ENCODE measurements at regions not wholly inside any gene's neighbourhood (a gene's known extent, or its start where the extent isn't known, plus 50 kb on each side); places are given as distances from the start of the nearest gene placed in this dataset.

DNA sequence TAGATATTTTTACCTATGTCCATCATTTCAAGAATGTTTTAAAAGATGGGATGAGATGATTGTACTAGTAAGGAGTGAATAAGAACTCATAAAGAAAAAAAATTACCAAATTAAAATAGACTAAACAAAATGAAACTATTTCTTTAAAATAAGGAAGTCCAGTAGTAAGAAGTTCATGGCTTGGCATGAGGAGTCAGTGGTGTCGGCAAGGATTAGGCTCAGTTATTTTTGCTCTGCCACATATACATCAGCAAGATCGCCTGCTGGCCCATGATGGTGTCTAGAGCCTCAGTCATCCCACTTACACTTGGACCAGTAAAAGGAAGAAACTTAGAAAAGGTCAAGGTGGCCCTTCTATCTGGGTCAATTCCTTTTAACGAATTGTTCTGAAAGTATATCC, 300.9 kb upstream of the SLC8A1 start:
- DNase-seq (no peak), ATAC-seq (no peak)
- no peaks in the 10 kb centered on the region for H3K36me3 Mint-ChIP-seq (ENCODE audit: low read depth)
- no peak overlapping the region for H3K27ac Mint-ChIP-seq
- H3K4me1 Mint-ChIP-seq, result no peaks in the 10 kb centered on the region
- H3K9me3 Mint-ChIP-seq, result no peaks in the 10 kb centered on the region
- H3K4me3 Mint-ChIP-seq, result no peak overlapping the region
- no peaks in the 10 kb centered on the region for H3K27me3 Mint-ChIP-seq

DNA sequence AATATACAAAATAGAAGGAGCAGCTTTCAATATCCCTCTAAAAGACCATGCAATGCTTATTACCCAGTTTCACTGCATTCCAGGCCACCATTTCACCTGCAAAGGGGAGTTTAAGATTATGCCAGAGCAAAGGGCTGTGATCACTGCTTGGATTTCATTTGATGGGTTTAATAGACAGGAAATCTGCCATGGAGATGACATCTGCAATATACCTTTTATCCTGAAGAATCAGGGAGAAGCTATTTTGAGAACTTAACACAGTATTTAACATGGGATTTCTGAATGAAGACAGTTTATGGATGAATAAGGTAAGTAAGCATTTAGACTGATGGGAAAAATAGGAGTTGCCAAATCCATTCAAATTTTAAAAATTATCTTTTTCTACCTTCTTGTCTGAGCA, 303.0 kb upstream of the SLC8A1 start:
- H3K27me3 Mint-ChIP-seq, result no peaks in the 10 kb centered on the region
- no peaks in the 10 kb centered on the region for H3K4me1 Mint-ChIP-seq
- H3K36me3 Mint-ChIP-seq (ENCODE audit: low read depth), result no peaks in the 10 kb centered on the region
- H3K9me3 Mint-ChIP-seq, result no peaks in the 10 kb centered on the region
- no peak overlapping the region for H3K4me3 Mint-ChIP-seq
- DNase-seq, result no peak
- ATAC-seq, result no peak
- no peak overlapping the region for H3K27ac Mint-ChIP-seq

DNA sequence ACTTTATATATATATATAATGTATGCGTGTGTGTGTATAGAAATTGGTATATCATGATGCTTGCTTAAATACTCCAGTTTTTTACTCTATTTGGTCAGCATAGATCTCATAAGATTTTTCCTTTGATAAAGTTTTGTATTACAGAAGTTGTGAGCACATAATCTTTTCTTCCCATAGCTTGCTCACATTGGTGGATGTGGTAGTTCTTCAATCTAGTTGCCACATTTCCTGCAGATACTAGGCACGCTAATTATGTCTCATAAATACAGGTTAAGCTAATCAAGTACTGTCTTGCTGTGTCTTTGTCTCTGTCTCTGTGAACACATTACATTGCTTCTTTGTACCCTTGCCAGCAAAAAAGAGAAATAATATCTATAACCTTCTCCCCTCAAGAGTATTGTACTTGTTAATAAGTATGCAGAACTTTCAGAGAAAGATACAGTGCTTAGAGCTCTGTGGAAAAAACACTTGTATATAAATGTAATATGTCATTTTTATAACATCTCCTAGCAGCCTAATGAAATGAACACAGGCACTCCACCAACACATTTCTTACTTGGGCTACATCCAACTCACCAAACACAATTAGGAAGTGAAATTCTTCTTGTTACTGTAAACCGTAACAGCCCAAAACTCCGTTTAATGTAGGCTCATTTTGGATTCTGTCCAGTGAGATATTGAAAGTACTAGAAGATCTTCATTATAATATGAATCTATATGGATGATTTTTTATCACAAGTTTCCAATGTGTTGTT, 306.7 kb upstream of the SLC8A1 start:
- no peaks in the 10 kb centered on the region for H3K9me3 Mint-ChIP-seq
- no peak for ATAC-seq

DNA sequence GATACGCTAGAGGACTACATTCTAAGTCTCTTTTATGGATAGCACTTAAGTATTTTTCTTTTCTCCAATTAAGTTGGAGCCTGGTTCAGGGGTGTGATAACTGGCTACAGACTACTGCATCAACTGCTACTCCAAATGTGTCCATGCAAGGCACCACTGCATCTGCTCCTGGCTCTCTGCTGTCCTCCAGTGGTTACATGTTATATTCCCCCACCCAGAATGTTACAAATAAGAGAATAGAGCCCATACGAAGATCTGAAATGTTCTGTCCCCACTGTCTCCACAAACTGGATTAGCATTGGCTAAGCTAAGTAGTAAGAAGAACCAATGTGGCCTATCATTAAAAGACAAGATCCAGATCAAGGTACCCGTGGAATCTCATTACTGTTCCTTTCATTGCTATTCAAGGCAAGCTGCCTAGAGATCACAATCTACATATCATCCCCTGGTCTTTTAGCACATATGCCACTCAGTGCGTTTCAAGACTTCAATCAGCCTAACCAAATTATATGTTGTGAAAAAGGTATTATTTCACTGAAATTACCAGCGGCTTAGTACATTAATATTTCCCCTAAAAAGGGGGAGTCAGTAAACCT, 308.3 kb upstream of the SLC8A1 start:
- ATAC-seq, result no peak
- no peak for DNase-seq
- Mint-ChIP-seq H3K27ac (no peak overlapping the region), H3K36me3 (ENCODE audit: low read depth) (no peaks in the 10 kb centered on the region), H3K4me3 (no peak overlapping the region), H3K9me3 (no peaks in the 10 kb centered on the region), H3K4me1 (no peaks in the 10 kb centered on the region), H3K27me3 (no peaks in the 10 kb centered on the region)

More for the DNA sequence above, 306.7 kb upstream of the SLC8A1 start:
- Mint-ChIP-seq H3K4me1 (no peaks in the 10 kb centered on the region), H3K27ac (no peak overlapping the region), H3K27me3 (no peaks in the 10 kb centered on the region), H3K36me3 (ENCODE audit: low read depth) (no peaks in the 10 kb centered on the region), H3K4me3 (no peak overlapping the region)
- DNase-seq, result no peak

DNA sequence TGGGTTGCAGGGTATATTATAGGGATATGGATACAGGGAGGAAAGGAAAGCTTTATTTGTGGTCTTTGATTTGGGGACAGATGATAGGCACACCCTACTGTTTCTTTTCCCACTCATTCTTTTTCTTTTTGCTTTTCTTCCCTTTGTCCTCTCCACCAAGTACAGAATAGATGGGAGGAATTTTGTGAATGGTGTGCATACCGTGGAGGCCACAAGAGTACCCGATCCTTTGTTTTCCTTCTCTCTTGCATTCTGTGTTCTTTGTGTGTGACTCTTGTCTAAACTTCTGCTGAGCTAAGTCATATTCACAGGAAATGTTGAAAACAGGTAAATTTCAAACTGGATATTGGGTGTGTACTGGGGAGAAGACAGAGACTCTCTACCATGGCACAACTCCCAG, 321.4 kb upstream of the SLC8A1 start:
- no peak for DNase-seq
- H3K27ac Mint-ChIP-seq, result no peak overlapping the region

DNA sequence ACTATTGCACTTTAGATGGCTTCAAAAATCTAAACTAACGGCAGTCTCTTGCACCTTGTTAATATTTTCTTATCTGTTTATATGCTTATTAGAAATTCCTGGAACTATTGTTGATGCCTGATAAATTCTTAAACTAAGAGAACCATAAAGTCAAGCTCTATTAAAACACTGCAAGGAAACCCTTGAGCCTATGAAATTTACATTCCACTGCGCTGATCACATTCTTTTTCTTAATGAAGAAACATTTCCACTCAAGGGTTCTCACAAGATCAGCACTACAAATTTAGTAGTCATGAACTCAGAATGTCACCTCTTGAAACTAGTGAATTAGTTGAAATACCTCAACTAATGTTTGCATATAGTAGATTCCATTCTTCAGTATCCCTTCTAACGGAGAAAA, 331.8 kb upstream of the SLC8A1 start:
- H3K4me1 Mint-ChIP-seq, result no peaks in the 10 kb centered on the region
- ATAC-seq, result no peak
- H3K27me3 Mint-ChIP-seq, result no peaks in the 10 kb centered on the region
- DNase-seq, result no peak
- no peak overlapping the region for H3K4me3 Mint-ChIP-seq
- no peak overlapping the region for H3K27ac Mint-ChIP-seq
- no peaks in the 10 kb centered on the region for H3K36me3 Mint-ChIP-seq (ENCODE audit: low read depth)
- H3K9me3 Mint-ChIP-seq, result peaks cover 16% of the 10 kb centered on the region

More for the DNA sequence above, 321.4 kb upstream of the SLC8A1 start:
- H3K4me3 Mint-ChIP-seq, result no peak overlapping the region
- H3K4me1 Mint-ChIP-seq, result no peaks in the 10 kb centered on the region
- no peak for ATAC-seq
- H3K9me3 Mint-ChIP-seq, result no peaks in the 10 kb centered on the region
- no peaks in the 10 kb centered on the region for H3K27me3 Mint-ChIP-seq
- no peaks in the 10 kb centered on the region for H3K36me3 Mint-ChIP-seq (ENCODE audit: low read depth)

DNA sequence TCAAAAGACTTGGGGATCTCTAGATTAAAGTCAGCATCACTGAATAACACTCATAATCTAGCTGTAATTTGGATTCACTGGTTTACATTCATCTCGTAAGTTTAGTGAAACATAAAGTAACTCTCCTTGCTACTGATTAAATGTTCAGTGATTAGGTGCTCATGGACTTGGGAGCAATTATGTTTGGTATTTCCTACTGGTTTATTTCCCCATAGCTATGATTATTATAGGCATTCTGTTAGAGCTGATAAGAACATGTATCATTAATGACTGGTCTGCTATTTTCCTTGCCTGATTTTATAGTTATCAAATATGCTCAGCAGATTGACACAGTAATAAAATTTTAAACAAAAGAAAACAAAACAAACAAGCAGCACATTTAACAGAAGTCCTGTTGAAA, 334.7 kb upstream of the SLC8A1 start:
- no peak overlapping the region for H3K4me3 Mint-ChIP-seq
- H3K27ac Mint-ChIP-seq, result no peak overlapping the region
- no peaks in the 10 kb centered on the region for H3K4me1 Mint-ChIP-seq
- no peaks in the 10 kb centered on the region for H3K27me3 Mint-ChIP-seq
- no peaks in the 10 kb centered on the region for H3K36me3 Mint-ChIP-seq (ENCODE audit: low read depth)
- ATAC-seq, result no peak
- peaks cover 16% of the 10 kb centered on the region for H3K9me3 Mint-ChIP-seq
- no peak for DNase-seq

DNA sequence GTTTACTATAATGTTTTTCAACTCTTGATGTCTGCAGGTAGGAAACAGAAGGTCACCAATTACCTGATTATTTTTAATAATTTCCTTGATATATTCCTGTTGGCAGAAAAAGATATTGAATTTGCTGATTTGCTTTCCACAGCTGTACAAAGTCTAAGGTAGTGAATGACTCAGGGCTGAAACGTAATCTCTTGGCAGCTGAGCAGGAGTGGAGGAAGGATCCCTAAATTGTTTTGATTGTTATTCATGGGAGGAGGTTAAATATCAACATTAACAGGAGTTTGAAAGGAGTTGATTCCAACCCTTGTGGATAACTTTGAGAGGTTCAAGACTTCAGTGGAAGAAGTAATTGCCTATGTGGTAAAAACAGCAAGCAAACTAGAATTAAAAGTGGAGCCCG, 345.2 kb upstream of the SLC8A1 start:
- Mint-ChIP-seq H3K4me1 (no peaks in the 10 kb centered on the region), H3K27ac (no peak overlapping the region), H3K27me3 (no peaks in the 10 kb centered on the region), H3K4me3 (no peak overlapping the region), H3K9me3 (peaks cover 8% of the 10 kb centered on the region), H3K36me3 (ENCODE audit: low read depth) (no peaks in the 10 kb centered on the region)
- ATAC-seq, result no peak
- no peak for DNase-seq

DNA sequence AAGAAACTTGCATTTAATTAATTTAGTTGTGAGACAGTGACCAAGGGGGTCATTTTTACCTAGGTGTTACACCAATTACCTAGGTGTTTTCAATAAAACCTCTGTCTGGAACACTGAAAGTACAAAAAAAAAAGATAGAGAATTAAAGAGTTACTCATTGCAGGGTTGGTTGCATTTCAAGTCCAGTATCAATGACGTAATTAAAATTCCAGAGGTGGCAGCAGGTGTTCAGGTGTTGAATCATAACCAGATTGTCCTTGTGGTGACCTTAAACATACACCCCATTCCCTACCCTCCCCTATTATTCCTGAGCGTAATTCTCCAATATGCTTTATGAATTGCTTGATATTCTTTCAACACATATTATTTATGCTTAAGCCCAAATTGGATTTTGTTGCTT, 352.0 kb upstream of the SLC8A1 start:
- Mint-ChIP-seq H3K27ac (no peak overlapping the region), H3K9me3 (peaks cover 8% of the 10 kb centered on the region), H3K27me3 (no peaks in the 10 kb centered on the region), H3K4me3 (no peak overlapping the region), H3K36me3 (ENCODE audit: low read depth) (no peaks in the 10 kb centered on the region), H3K4me1 (no peaks in the 10 kb centered on the region)
- no peak for ATAC-seq
- DNase-seq, result no peak

DNA sequence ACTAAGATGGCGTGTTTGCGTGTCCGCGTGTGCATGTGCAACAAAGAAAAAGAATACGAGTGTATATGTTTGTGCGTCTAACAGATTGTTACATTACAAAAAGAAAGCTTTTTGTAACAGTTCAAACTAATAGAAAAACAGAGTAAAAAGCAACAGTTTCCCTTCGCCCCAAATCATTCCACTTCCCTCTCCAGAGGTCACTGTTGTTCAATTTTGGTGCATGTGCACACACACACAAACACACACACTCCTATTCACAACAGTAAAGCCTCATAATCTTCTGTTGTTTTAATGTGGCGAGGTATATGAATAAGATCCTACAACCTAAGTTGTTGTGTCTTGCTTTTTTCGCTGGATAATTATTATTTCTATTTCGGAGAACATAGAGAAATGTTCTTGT, 357.3 kb upstream of the SLC8A1 start:
- Mint-ChIP-seq H3K36me3 (ENCODE audit: low read depth) (no peaks in the 10 kb centered on the region), H3K4me3 (no peak overlapping the region), H3K4me1 (no peaks in the 10 kb centered on the region), H3K27me3 (no peaks in the 10 kb centered on the region), H3K27ac (no peak overlapping the region), H3K9me3 (no peaks in the 10 kb centered on the region)
- ATAC-seq, result no peak
- no peak for DNase-seq

DNA sequence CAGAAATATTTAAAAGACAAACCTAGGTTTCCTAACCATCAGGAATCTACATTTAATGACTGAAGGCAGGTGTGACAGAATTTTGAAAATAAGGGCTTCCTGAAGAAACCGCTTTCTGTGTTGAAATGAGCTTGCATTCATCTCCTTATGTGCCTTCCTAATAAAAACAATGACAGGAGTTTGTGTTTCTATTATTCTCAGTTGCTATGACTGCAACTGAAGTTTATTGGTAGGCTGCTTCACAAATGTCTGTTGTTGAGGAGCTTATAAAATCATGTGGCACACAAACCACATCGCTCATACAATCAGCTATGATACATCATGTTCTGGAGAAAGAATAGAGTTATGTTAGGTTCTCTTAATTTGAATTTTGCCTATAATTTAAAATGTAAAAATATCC, 362.7 kb upstream of the SLC8A1 start:
- no peak for DNase-seq

DNA sequence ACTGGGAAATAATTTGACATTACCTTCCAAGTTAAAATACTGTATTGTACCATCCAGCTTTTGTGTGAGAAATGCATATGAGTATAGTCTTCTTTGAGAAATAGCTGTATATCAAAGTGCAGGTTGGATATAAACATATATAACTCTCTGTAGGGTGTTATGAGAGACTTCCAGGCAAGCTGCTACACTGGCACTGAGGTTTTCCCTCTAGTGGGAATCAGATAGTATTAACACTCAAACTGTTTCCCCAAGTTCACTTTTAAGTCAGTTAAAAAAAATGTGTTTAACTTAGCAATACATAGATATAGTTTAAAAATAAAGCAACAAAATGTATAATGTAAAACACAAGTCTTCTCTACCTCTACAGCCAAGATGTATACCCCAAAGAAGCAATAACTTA, 368.4 kb upstream of the SLC8A1 start:
- Mint-ChIP-seq H3K9me3 (peaks cover 5% of the 10 kb centered on the region), H3K4me1 (no peaks in the 10 kb centered on the region), H3K27ac (no peak overlapping the region), H3K36me3 (ENCODE audit: low read depth) (no peaks in the 10 kb centered on the region), H3K4me3 (no peak overlapping the region), H3K27me3 (no peaks in the 10 kb centered on the region)
- ATAC-seq, result no peak
- no peak for DNase-seq

More for the DNA sequence above, 362.7 kb upstream of the SLC8A1 start:
- Mint-ChIP-seq H3K4me3 (no peak overlapping the region), H3K4me1 (no peaks in the 10 kb centered on the region), H3K36me3 (ENCODE audit: low read depth) (no peaks in the 10 kb centered on the region), H3K27me3 (no peaks in the 10 kb centered on the region), H3K9me3 (no peaks in the 10 kb centered on the region), H3K27ac (no peak overlapping the region)
- no peak for ATAC-seq

DNA sequence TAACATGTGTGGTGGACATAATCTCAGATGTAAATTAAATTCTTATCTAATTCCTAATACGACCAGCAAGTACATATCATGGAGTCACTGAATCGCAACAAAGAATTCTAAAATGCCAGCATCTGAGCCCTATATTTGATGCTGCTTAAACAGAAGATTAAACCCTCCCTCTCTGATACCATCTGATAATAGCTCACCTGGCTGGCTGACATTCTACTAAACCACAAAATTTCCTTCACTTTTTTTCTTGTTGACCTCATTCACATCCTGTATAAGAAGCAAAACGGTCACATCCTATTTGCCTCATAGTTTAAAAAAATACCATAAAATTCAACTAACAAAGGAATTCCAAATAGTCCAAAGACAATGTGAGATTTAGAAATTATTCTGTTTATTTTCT, 371.6 kb upstream of the SLC8A1 start:
- Mint-ChIP-seq H3K27ac (no peak overlapping the region), H3K9me3 (peaks cover 5% of the 10 kb centered on the region), H3K27me3 (no peaks in the 10 kb centered on the region), H3K4me1 (no peaks in the 10 kb centered on the region), H3K4me3 (no peak overlapping the region), H3K36me3 (ENCODE audit: low read depth) (no peaks in the 10 kb centered on the region)
- DNase-seq (no peak), ATAC-seq (no peak)

DNA sequence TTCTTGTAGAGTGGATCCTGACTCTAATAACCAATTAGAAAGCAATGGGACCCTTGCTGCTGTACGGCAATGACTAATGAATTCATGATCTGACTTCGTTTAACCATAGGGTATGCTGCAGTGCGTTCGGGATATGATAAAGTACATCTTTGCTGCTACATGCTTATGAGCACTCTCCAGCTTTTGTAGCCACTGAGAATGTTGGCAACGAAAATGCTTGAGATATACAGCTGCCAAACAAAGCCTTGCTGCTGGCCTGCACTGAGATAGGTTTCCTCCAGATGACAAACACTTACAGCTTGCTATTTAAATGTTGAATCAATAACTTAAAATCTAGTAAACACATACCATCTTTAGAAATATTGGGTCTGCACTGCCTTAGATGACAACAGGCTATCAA, 372.4 kb upstream of the SLC8A1 start:
- Mint-ChIP-seq H3K27me3 (no peaks in the 10 kb centered on the region), H3K36me3 (ENCODE audit: low read depth) (no peaks in the 10 kb centered on the region)
- ATAC-seq, result no peak

DNA sequence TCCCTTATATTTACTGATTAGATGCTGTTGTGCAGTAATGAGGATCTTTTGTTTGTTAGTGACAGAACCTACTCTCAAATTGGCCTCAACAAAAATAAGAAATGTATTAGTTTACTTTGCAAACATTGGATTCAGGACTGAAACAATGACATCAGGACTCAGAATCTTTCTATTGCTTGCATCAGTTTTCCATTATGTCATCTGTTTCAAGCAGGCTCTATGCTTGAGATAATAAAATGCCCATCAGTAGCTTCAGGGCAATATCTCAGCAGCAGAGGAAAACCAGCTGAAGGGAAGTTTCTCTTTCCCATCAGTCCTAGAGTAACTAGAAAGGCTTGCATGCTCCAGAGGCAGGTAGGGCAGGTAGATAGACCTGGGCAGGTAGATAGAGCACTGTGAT, 375.5 kb upstream of the SLC8A1 start:
- Mint-ChIP-seq H3K36me3 (ENCODE audit: low read depth) (no peaks in the 10 kb centered on the region), H3K4me3 (no peak overlapping the region), H3K9me3 (peaks cover 5% of the 10 kb centered on the region), H3K27ac (no peak overlapping the region), H3K27me3 (no peaks in the 10 kb centered on the region), H3K4me1 (no peaks in the 10 kb centered on the region)
- DNase-seq (no peak), ATAC-seq (no peak)

More for the DNA sequence above, 372.4 kb upstream of the SLC8A1 start:
- DNase-seq, result no peak
- Mint-ChIP-seq H3K4me3 (no peak overlapping the region), H3K27ac (no peak overlapping the region), H3K9me3 (peaks cover 5% of the 10 kb centered on the region), H3K4me1 (no peaks in the 10 kb centered on the region)
